GM20000 (cell line): ENCODE measurements at regions not wholly inside any gene's neighbourhood (a gene's known extent, or its start where the extent isn't known, plus 50 kb on each side); places are given as distances from the start of the nearest gene placed in this dataset.

Source experiments
- DNase-seq: peaks from one replicate; pipeline ENCODE4 v3.0.0; 2012; ENCODE audit warnings: low spot score
- CTCF ChIP-seq: IDR thresholded peaks from 2 replicates; pipeline ENCODE4 v1.5.1; 2012; ENCODE audit warnings: mild to moderate bottlenecking, control low read depth; ENCODE audit errors: extremely low read depth, missing control alignments

GRCh38 chr22:22139364-22139763, 105.2 kb upstream of the VPREB1 start:
- no peak for TF ChIP-seq CTCF
- DNase-seq: no peak

GRCh38 chr22:22138915-22139314, 105.7 kb upstream of the VPREB1 start:
- TF ChIP-seq CTCF: no peak
- no peak for DNase-seq

GRCh38 chr22:22137891-22138290, 106.7 kb upstream of the VPREB1 start:
- no peak for DNase-seq
- no peak for TF ChIP-seq CTCF

- no peak for DNase-seq
- no peak for TF ChIP-seq CTCF
Observed at GRCh38 chr22:22133910-22134309, 110.7 kb upstream of the VPREB1 start.

GRCh38 chr22:22130953-22131608, 113.5 kb upstream of the VPREB1 start:
- TF ChIP-seq CTCF: no peak
- no peak for DNase-seq

GRCh38 chr22:22129387-22129786, 115.2 kb upstream of the VPREB1 start:
- DNase-seq: no peak
- TF ChIP-seq CTCF: no peak

GRCh38 chr22:22128440-22128839, 116.1 kb upstream of the VPREB1 start:
- no peak for TF ChIP-seq CTCF
- no peak for DNase-seq
